Testis (tissue), 2 donors: ENCODE measurements at regions not wholly inside any gene's neighbourhood (a gene's known extent, or its start where the extent isn't known, plus 50 kb on each side); places are given as distances from the start of the nearest gene placed in this dataset.
"Not testable (repeated sequence)": the region's sequence is repeated elsewhere in the genome, so short reads cannot be mapped to it uniquely, and the experiment has no call there.

Source experiments
- DNase-seq: peaks from one replicate; pipeline ENCODE4 v3.0.0-alpha.2; 2019
- H3K27ac ChIP-seq, 2 donors: fragments of 200-600 bp; sonication (generic); one replicate each; pipeline ENCODE4 v1.5.1; 2019
- H3K27me3 ChIP-seq: fragments of 200-600 bp; sonication (generic); one replicate; pipeline ENCODE4 v1.5.1; 2019
- H3K36me3 ChIP-seq: fragments of 200-600 bp; sonication (generic); one replicate; pipeline ENCODE4 v1.5.1; 2017; ENCODE audit warnings: low read depth; ENCODE audit errors: missing control alignments
- H3K4me1 ChIP-seq: fragments of 200-600 bp; sonication (generic); one replicate; pipeline ENCODE4 v1.5.1; 2019
- H3K4me3 ChIP-seq, 2 donors: fragments of 200-600 bp; sonication (generic); one replicate each; pipeline ENCODE4 v1.5.1; 2017 to 2019
- H3K9me3 ChIP-seq: fragments of 200-600 bp; sonication (generic); one replicate; pipeline ENCODE4 v1.5.1; 2017
- POLR2A ChIP-seq: fragments of 450-650 bp; IDR thresholded peaks from one replicate; pipeline ENCODE4 v1.6.1; 2017; ENCODE audit warnings: antibody characterized with exemption, mild to moderate bottlenecking, moderate library complexity
- WGBS, 2 donors: methylation state at CpG; one replicate each; pipeline ENCODE4 v1.1.5; 2018; 5-methylcytosine and 5-hydroxymethylcytosine counted together
- intact Hi-C: fragments of 100-400 bp; cut with DNase I; formaldehyde crosslinking; loops from one replicate; pipeline ENCODE4 v1.15.1; 2023; ENCODE audit warnings: low total_unique reads
- TF ChIP-seq, protein P1 (sequence below), 3 experiments: fragments of 450-650 bp in 2 of 3; fragments of 200-600 bp in 1 of 3; sonication (generic) in 1 of 3; IDR thresholded peaks; one replicate each; pipeline ENCODE4 v1.5.1; 2016 to 2019; ENCODE audit warnings: antibody characterized with exemption in 3 of 3, mild to moderate bottlenecking in 2 of 3, moderate library complexity in 1 of 3

DNA sequence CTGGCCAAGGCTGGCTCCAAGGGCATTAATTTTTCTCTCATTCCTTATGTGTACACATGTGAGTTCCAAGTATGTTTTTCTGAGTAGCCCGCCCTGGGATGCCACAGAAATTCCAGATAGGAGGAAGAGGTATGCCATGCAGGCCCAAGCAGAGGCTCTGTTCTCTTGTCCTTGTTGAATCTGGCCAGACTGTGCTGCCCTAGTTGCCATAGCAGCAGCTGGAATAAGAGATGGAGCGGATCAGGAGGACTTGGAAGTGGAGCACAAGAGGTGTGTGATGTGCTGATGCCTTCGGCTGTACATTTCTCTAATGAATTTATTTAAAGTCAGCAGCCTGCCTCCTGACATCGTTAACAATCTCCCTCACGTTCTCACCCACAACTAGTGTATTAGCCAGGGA lies 235.6 kb upstream of the RPS23 start:
- intact Hi-C loops: no loop called here
- DNase-seq: no peak
- Histone ChIP-seq H3K9me3 (no peaks in the 10 kb centered on the region), H3K27me3 (no peaks in the 10 kb centered on the region), H3K4me3 (no peak overlapping the region), H3K27ac (no peak overlapping the region), H3K4me1 (no peaks in the 10 kb centered on the region), H3K36me3 (no peaks in the 10 kb centered on the region)
- no peak for TF ChIP-seq POLR2A
- TF ChIP-seq, protein P1, sequence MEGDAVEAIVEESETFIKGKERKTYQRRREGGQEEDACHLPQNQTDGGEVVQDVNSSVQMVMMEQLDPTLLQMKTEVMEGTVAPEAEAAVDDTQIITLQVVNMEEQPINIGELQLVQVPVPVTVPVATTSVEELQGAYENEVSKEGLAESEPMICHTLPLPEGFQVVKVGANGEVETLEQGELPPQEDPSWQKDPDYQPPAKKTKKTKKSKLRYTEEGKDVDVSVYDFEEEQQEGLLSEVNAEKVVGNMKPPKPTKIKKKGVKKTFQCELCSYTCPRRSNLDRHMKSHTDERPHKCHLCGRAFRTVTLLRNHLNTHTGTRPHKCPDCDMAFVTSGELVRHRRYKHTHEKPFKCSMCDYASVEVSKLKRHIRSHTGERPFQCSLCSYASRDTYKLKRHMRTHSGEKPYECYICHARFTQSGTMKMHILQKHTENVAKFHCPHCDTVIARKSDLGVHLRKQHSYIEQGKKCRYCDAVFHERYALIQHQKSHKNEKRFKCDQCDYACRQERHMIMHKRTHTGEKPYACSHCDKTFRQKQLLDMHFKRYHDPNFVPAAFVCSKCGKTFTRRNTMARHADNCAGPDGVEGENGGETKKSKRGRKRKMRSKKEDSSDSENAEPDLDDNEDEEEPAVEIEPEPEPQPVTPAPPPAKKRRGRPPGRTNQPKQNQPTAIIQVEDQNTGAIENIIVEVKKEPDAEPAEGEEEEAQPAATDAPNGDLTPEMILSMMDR (IDR thresholded peaks at IDR 0.05): no peak
- 88% methylated on average over 5 of the region's 5 CpGs for WGBS, 2 donors

DNA sequence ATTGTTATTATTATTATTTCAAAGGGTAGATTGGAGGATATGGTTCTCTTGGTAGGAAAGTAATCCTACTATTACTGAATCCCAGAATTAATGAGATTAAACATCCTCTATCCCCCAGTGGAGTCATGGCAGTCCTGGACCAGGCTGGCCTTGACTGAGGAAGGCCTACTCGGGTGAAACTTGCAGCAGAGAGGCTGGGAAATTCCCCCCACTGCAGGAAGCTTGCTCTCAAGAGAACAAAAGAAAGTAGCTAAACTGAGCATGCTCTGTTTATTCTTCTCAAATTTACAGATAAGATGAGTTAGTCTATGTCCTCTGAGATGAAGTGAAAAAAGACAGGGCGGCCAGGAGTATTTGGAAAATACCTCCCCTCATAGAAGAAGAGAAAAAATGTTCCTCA lies 233.9 kb upstream of the RPS23 start:
- Histone ChIP-seq H3K9me3 (no peaks in the 10 kb centered on the region), H3K4me1 (no peaks in the 10 kb centered on the region), H3K4me3 (no peak overlapping the region), H3K27me3 (no peaks in the 10 kb centered on the region), H3K36me3 (no peaks in the 10 kb centered on the region), H3K27ac (no peak overlapping the region)
- no peak for DNase-seq
- WGBS, 2 donors: 61 to 79% methylated on average over 2 of the region's 2 CpGs
- intact Hi-C loops: no loop called here
- no peak for TF ChIP-seq POLR2A
- TF ChIP-seq, protein P1 (IDR thresholded peaks at IDR 0.05): no peak

DNA sequence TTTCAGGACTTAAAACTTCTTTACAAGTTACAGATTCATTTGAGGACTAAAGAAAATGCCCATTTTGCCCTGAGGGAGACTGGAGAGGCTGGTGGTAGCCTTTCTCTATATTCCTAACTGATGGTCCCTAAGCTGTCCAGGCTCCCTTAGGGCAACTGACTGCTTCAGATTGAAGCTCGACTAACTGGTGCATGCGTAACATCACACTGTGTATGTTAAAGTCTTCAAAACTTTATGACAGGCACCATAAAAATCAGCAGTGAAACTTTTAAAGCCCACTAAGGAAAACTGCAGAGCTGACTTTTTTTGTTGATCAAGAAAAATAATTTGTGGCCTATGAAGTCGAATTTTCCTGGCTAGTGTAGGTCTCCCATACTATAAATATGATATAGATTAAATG lies 233.0 kb upstream of the RPS23 start:
- no peaks in the 10 kb centered on the region for H3K9me3 ChIP-seq
- no peak overlapping the region for H3K27ac ChIP-seq
- no peaks in the 10 kb centered on the region for H3K4me1 ChIP-seq
- no peaks in the 10 kb centered on the region for H3K36me3 ChIP-seq
- no peaks in the 10 kb centered on the region for H3K27me3 ChIP-seq
- intact Hi-C loops: no loop called here
- H3K4me3 ChIP-seq: no peak overlapping the region
- no peak for TF ChIP-seq POLR2A
- TF ChIP-seq, protein P1 (IDR thresholded peaks at IDR 0.05): no peak
- no peak for DNase-seq
- 85 to 93% methylated on average over 3 of the region's 3 CpGs for WGBS, 2 donors

DNA sequence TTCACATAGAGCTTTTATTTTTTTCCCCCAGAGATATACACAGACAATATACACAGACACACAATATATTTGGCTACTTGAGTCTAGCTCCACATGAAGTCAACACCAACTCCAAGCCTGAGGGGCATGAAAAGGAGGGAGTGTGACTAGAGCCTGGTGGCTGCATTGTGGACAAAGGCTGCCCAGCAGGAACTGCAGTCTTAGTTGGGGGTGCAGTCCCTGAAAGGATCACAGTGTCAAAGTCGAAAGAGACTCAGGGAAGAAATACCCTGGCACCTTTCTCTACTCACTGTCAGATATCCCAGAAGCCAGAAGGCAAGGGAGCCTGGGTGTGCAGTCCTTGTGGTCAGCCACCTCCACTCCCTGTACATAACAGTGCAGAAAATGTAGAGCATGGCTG lies 231.6 kb upstream of the RPS23 start:
- Histone ChIP-seq H3K4me1 (no peaks in the 10 kb centered on the region), H3K9me3 (no peaks in the 10 kb centered on the region), H3K27ac (no peak overlapping the region), H3K4me3 (no peak overlapping the region), H3K36me3 (no peaks in the 10 kb centered on the region), H3K27me3 (no peaks in the 10 kb centered on the region)
- no peak for TF ChIP-seq POLR2A
- TF ChIP-seq, protein P1 (IDR thresholded peaks at IDR 0.05): no peak
- intact Hi-C loops: no loop called here
- WGBS, 2 donors: 75 to 83% methylated on average over 1 of the region's 1 CpG
- DNase-seq: no peak

DNA sequence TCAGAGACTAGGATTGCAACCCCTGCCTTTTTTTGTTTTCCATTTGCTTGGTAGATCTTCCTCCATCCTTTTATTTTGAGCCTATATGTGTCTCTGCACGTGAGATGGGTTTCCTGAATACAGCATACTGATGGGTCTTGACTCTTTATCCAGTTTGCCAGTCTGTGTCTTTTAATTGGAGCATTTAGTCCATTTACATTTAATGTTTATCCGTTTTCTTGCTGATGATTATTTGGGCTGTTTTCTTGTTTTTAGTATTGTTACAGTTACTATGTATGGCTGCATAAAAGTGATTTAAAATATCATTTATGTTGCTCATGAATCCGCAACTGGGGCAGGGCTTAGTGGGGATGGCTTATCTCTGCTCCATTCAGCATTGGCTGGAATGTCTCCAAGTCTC lies 228.2 kb upstream of the RPS23 start:
- H3K27ac ChIP-seq, H3K4me3 ChIP-seq, H3K9me3 ChIP-seq, DNase-seq, H3K27me3 ChIP-seq, H3K36me3 ChIP-seq, H3K4me1 ChIP-seq, intact Hi-C loops: not testable (repeated sequence)
- WGBS, 2 donors: 89% methylated on average over 3 of the region's 3 CpGs
